ENCODE measurements at regions not wholly inside any gene's neighbourhood (a gene's known extent, or its start where the extent isn't known, plus 50 kb on each side); places are given as distances from the start of the nearest gene placed in this dataset.
"Not testable (repeated sequence)": the region's sequence is repeated elsewhere in the genome, so short reads cannot be mapped to it uniquely, and the experiment has no call there.

GRCh38 chr16:60091071-60091470 lies 1357.0 kb upstream of the GOT2 start:
- H3K4me3 ChIP-seq (ENCODE audit: low read depth in 1 of 3, low read length in 3 of 3): no peak overlapping the region
- H3K27me3 ChIP-seq (ENCODE audit: control insufficient read depth in 4 of 4, insufficient read depth in 4 of 4, low read length in 3 of 4): no peaks in the 10 kb centered on the region
- no peak overlapping the region for H3K27ac ChIP-seq (ENCODE audit: low read depth in 1 of 2, low read length in 2 of 2)
- H3K9me3 ChIP-seq (ENCODE audit: control insufficient read depth in 4 of 4, low read length in 3 of 4): no peaks in the 10 kb centered on the region
- no peak for DNase-seq (ENCODE audit: low spot score)
- H3K9ac ChIP-seq (ENCODE audit: low read depth in 1 of 2, low read length in 2 of 2): no peak overlapping the region
- TF ChIP-seq REST (IDR thresholded peaks at IDR 0.05) (no peak), HNF4A (conservative IDR thresholded peaks at IDR 0.05) (no peak), ATF3 (IDR thresholded peaks at IDR 0.05) (no peak), RAD21 (IDR thresholded peaks at IDR 0.05) (no peak), TAF1 (conservative IDR thresholded peaks at IDR 0.05) (no peak), ZBTB33 (IDR thresholded peaks at IDR 0.05) (no peak), NR2F2 (IDR thresholded peaks at IDR 0.05) (no peak), HNF4G (IDR thresholded peaks at IDR 0.05) (no peak), FOXA1 (IDR thresholded peaks at IDR 0.05) (no peak), CTCF (IDR thresholded peaks at IDR 0.05; ENCODE audit: low read depth, low read length, missing input control) (no peak), SP1 (IDR thresholded peaks at IDR 0.05) (no peak), GABPA (IDR thresholded peaks at IDR 0.05 in 1 of 2, conservative IDR thresholded peaks at IDR 0.05 in 1 of 2) (no peak), JUND (IDR thresholded peaks at IDR 0.05) (no peak), FOXA2 (IDR thresholded peaks at IDR 0.05) (no peak), EGR1 (IDR thresholded peaks at IDR 0.05; ENCODE audit: low read depth in 2 of 2) (no peak), YY1 (IDR thresholded peaks at IDR 0.05) (no peak)
- H3K4me1 ChIP-seq (ENCODE audit: control insufficient read depth in 4 of 4, insufficient read depth in 4 of 4, low read length in 3 of 4): no peaks in the 10 kb centered on the region
- H3K36me3 ChIP-seq (ENCODE audit: control insufficient read depth in 4 of 4, insufficient read depth in 3 of 4, low read depth in 1 of 4, low read length in 3 of 4): no peaks in the 10 kb centered on the region

- TF ChIP-seq NR2F2 (IDR thresholded peaks at IDR 0.05) (no peak), ZBTB33 (IDR thresholded peaks at IDR 0.05) (no peak), SP1 (IDR thresholded peaks at IDR 0.05) (no peak), RAD21 (IDR thresholded peaks at IDR 0.05) (no peak), REST (IDR thresholded peaks at IDR 0.05) (no peak), HNF4G (IDR thresholded peaks at IDR 0.05) (no peak), GABPA (IDR thresholded peaks at IDR 0.05 in 1 of 2, conservative IDR thresholded peaks at IDR 0.05 in 1 of 2) (no peak)
- Histone ChIP-seq H3K9ac (ENCODE audit: low read depth in 1 of 2, low read length in 2 of 2) (no peak overlapping the region), H3K4me3 (ENCODE audit: low read depth in 1 of 3, low read length in 3 of 3) (no peak overlapping the region), H3K27ac (ENCODE audit: low read depth in 1 of 2, low read length in 2 of 2) (no peak overlapping the region), H3K4me1 (ENCODE audit: control insufficient read depth in 4 of 4, insufficient read depth in 4 of 4, low read length in 3 of 4) (no peaks in the 10 kb centered on the region), H3K27me3 (ENCODE audit: control insufficient read depth in 4 of 4, insufficient read depth in 4 of 4, low read length in 3 of 4) (no peaks in the 10 kb centered on the region), H3K36me3 (ENCODE audit: control insufficient read depth in 4 of 4, insufficient read depth in 3 of 4, low read depth in 1 of 4, low read length in 3 of 4) (no peaks in the 10 kb centered on the region), H3K9me3 (ENCODE audit: control insufficient read depth in 4 of 4, low read length in 3 of 4) (no peaks in the 10 kb centered on the region)
- no peak for DNase-seq (ENCODE audit: low spot score)
Observed at GRCh38 chr16:60087530-60087929, 1353.4 kb upstream of the GOT2 start.

- not testable (repeated sequence) for H3K9ac ChIP-seq (ENCODE audit: low read depth in 1 of 2, low read length in 2 of 2); H3K36me3 ChIP-seq (ENCODE audit: control insufficient read depth in 4 of 4, insufficient read depth in 3 of 4, low read depth in 1 of 4, low read length in 3 of 4); H3K27ac ChIP-seq (ENCODE audit: low read depth in 1 of 2, low read length in 2 of 2); H3K27me3 ChIP-seq (ENCODE audit: control insufficient read depth in 4 of 4, insufficient read depth in 4 of 4, low read length in 3 of 4); H3K9me3 ChIP-seq (ENCODE audit: control insufficient read depth in 4 of 4, low read length in 3 of 4); DNase-seq (ENCODE audit: low spot score); H3K4me1 ChIP-seq (ENCODE audit: control insufficient read depth in 4 of 4, insufficient read depth in 4 of 4, low read length in 3 of 4); H3K4me3 ChIP-seq (ENCODE audit: low read depth in 1 of 3, low read length in 3 of 3)
- WGBS: 88% methylated on average over 8 of the region's 10 CpGs
Observed at GRCh38 chr16:60078819-60079218, 1344.7 kb upstream of the GOT2 start.

Measured in liver (tissue), 8 donors.